ENCODE measurements at regions not wholly inside any gene's neighbourhood (a gene's known extent, or its start where the extent isn't known, plus 50 kb on each side); places are given as distances from the start of the nearest gene placed in this dataset.

DNA sequence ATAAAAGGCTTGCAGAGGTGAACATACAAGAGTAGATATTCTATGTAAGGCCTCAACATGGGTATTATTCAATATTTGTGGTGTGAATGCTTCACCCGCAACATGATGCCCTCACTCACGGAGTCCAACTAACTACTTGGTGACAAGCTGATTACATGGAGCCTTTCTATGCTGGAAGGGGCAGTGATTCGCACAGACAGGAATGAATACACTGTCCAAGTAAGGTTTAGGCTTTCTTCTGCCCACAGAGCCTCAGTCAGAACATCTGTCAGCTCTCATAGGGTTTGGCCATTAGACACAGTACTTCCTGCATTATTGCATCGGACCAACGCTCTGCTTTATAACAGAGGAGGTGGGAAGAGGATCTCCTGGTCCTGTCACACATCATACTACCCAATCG, 80.3 kb upstream of the SLC35G4 start:
- Histone ChIP-seq H3K4me3 (ENCODE audit: low read length) (no peak overlapping the region), H3K79me2 (ENCODE audit: low read length) (no peaks in the 10 kb centered on the region), H3K9ac (ENCODE audit: low read length) (no peak overlapping the region), H3K4me1 (ENCODE audit: low read length) (no peaks in the 10 kb centered on the region), H3K27me3 (ENCODE audit: low read depth, low read length) (peaks cover 21% of the 10 kb centered on the region), H3K4me2 (ENCODE audit: low read length) (no peak overlapping the region), H3K36me3 (replicated peaks; ENCODE audit: low read depth, low read length) (no peaks in the 10 kb centered on the region), H3K27ac (ENCODE audit: low read length) (no peak overlapping the region), H4K20me1 (ENCODE audit: insufficient read depth, low read length) (no peaks in the 10 kb centered on the region), H3K9me3 (ENCODE audit: insufficient read depth, low read length) (no peaks in the 10 kb centered on the region), H2AFZ (ENCODE audit: low read depth, low read length) (no peak overlapping the region)
- TF ChIP-seq CTCF (IDR thresholded peaks at IDR 0.05; ENCODE audit: low read depth, low read length), result no peak
- TF ChIP-seq EZH2phosphoT487 (IDR thresholded peaks at IDR 0.05; ENCODE audit: low read depth), result no peak

DNA sequence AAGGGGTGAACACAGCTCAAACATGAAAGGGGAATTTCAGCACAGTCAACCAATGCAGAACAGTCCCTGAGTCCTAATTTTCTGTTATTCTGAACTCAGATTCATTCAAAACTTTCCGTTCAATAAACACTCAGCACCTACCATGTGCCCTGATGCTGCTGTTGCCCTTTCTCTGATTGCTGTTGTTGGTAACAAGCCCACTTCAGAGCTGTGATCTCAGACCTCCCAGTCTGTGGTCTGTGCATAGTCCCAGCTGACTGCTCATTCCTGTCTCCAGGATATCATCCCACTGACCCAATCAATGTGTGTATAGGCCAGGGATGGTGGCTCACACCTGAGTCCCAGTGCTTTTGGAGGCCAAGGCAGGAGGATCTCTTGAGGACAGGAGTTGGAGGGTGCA, 82.7 kb upstream of the SLC35G4 start:
- TF ChIP-seq EZH2phosphoT487 (IDR thresholded peaks at IDR 0.05; ENCODE audit: low read depth), result no peak
- no peak for TF ChIP-seq CTCF (IDR thresholded peaks at IDR 0.05; ENCODE audit: low read depth, low read length)
- H3K4me1 ChIP-seq (ENCODE audit: low read length), result no peaks in the 10 kb centered on the region
- no peaks in the 10 kb centered on the region for H3K36me3 ChIP-seq (replicated peaks; ENCODE audit: low read depth, low read length)
- H2AFZ ChIP-seq (ENCODE audit: low read depth, low read length), result no peak overlapping the region
- H3K79me2 ChIP-seq (ENCODE audit: low read length), result no peaks in the 10 kb centered on the region
- H3K27ac ChIP-seq (ENCODE audit: low read length), result no peak overlapping the region
- no peak overlapping the region for H3K4me3 ChIP-seq (ENCODE audit: low read length)
- H3K9me3 ChIP-seq (ENCODE audit: insufficient read depth, low read length), result no peaks in the 10 kb centered on the region
- H3K27me3 ChIP-seq (ENCODE audit: low read depth, low read length), result peaks cover 24% of the 10 kb centered on the region
- no peak overlapping the region for H3K9ac ChIP-seq (ENCODE audit: low read length)
- no peak overlapping the region for H3K4me2 ChIP-seq (ENCODE audit: low read length)
- H4K20me1 ChIP-seq (ENCODE audit: insufficient read depth, low read length), result no peaks in the 10 kb centered on the region

DNA sequence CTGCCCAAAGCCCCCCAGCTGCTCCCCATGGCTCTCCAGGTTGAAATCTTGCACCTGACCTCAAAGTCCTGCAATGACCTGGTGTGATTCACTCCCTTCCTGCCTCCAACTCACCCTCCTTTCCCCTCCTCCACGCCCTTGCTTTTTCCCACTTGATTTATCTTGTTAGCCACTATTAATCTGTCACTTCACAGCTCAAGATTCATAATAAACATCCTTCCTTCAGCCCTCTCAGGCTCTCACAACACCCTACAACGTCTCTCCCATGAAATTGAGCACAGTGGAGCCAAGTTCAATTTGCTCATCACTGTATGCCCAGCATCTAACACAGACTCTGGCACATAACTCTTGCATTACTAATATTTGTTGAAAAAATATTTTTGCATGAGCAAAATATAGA, 85.6 kb upstream of the SLC35G4 start:
- H3K4me3 ChIP-seq (ENCODE audit: low read length), result no peak overlapping the region
- no peaks in the 10 kb centered on the region for H3K9me3 ChIP-seq (ENCODE audit: insufficient read depth, low read length)
- H3K27me3 ChIP-seq (ENCODE audit: low read depth, low read length), result peaks cover 14% of the 10 kb centered on the region; the same call in 1 of the 2 replicates
- H3K4me1 ChIP-seq (ENCODE audit: low read length), result no peaks in the 10 kb centered on the region
- no peak overlapping the region for H3K27ac ChIP-seq (ENCODE audit: low read length)
- no peak overlapping the region for H3K9ac ChIP-seq (ENCODE audit: low read length)
- no peaks in the 10 kb centered on the region for H3K36me3 ChIP-seq (replicated peaks; ENCODE audit: low read depth, low read length)
- H3K79me2 ChIP-seq (ENCODE audit: low read length), result no peaks in the 10 kb centered on the region
- no peak overlapping the region for H3K4me2 ChIP-seq (ENCODE audit: low read length)
- no peak for TF ChIP-seq CTCF (IDR thresholded peaks at IDR 0.05; ENCODE audit: low read depth, low read length)
- TF ChIP-seq EZH2phosphoT487 (IDR thresholded peaks at IDR 0.05; ENCODE audit: low read depth), result no peak
- no peak overlapping the region for H2AFZ ChIP-seq (ENCODE audit: low read depth, low read length)
- H4K20me1 ChIP-seq (ENCODE audit: insufficient read depth, low read length), result no peaks in the 10 kb centered on the region

DNA sequence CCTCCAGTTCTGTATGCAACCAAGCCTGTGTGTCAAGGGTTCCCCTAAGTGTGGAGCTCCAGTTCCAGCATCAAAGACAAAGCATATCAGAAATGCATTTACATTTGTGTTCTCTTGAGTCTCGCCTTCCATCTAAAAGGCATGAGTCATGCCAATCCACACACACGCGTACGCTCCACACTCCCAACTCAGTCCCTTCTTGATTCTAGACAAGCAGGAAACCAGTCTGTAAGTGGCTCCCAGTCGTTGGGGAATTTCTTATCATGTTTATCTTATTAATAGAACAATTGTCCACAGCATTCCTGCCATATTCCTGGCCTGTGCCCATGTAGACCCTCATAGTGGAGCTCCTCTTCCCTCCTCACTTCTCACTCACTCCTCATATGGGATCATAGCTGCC, 86.4 kb upstream of the SLC35G4 start:
- Histone ChIP-seq H3K27me3 (ENCODE audit: low read depth, low read length) (peaks cover 12% of the 10 kb centered on the region; the same call in 1 of the 2 replicates), H2AFZ (ENCODE audit: low read depth, low read length) (no peak overlapping the region), H4K20me1 (ENCODE audit: insufficient read depth, low read length) (no peaks in the 10 kb centered on the region), H3K9me3 (ENCODE audit: insufficient read depth, low read length) (no peaks in the 10 kb centered on the region), H3K4me1 (ENCODE audit: low read length) (no peaks in the 10 kb centered on the region), H3K4me2 (ENCODE audit: low read length) (no peak overlapping the region), H3K27ac (ENCODE audit: low read length) (no peak overlapping the region), H3K36me3 (replicated peaks; ENCODE audit: low read depth, low read length) (no peaks in the 10 kb centered on the region), H3K4me3 (ENCODE audit: low read length) (no peak overlapping the region), H3K9ac (ENCODE audit: low read length) (no peak overlapping the region), H3K79me2 (ENCODE audit: low read length) (no peaks in the 10 kb centered on the region)
- TF ChIP-seq EZH2phosphoT487 (IDR thresholded peaks at IDR 0.05; ENCODE audit: low read depth) (no peak), CTCF (IDR thresholded peaks at IDR 0.05; ENCODE audit: low read depth, low read length) (no peak)

Data from OCI-LY3 (cell line).